LNCaP clone FGC (cell line): ENCODE measurements at regions not wholly inside any gene's neighbourhood (a gene's known extent, or its start where the extent isn't known, plus 50 kb on each side); places are given as distances from the start of the nearest gene placed in this dataset.

Experiments
- DNase-seq: peaks from one replicate; pipeline ENCODE4 v3.0.0-alpha.2; 2011; ENCODE audit warnings: low read depth
- H3K4me3 ChIP-seq: 2 replicates; pipeline ENCODE4 v1.5.1; 2011; ENCODE audit warnings: mild to moderate bottlenecking, low read depth, low read length, control low read depth
- TF ChIP-seq, protein P1 (sequence below): IDR thresholded peaks from 2 replicates; pipeline ENCODE4 v1.5.1; 2012; ENCODE audit warnings: mild to moderate bottlenecking; ENCODE audit not compliant: control insufficient read depth, insufficient read depth; ENCODE audit errors: extremely low read depth

DNA sequence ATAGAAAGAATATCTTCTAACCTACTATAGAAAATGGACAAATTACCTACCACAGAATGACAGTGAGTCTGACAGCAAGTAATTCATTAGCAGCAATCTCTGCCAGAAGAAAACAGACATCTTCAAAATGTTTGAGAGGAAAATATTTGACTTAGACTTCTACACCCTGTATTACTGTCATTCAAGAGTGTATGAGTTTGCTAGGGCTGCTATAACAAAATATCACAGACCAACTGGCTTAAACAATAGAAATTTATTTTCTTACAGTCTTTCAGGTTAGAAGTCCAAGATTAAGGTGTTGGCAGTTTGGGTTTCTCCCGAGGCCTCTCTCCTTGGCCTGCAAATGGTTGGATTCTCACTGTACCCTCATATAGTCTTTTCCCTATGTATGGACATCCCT lies 52.9 kb upstream of the FGGY start:
- DNase-seq: no peak
- H3K4me3 ChIP-seq: no peak overlapping the region
- TF ChIP-seq, protein P1, sequence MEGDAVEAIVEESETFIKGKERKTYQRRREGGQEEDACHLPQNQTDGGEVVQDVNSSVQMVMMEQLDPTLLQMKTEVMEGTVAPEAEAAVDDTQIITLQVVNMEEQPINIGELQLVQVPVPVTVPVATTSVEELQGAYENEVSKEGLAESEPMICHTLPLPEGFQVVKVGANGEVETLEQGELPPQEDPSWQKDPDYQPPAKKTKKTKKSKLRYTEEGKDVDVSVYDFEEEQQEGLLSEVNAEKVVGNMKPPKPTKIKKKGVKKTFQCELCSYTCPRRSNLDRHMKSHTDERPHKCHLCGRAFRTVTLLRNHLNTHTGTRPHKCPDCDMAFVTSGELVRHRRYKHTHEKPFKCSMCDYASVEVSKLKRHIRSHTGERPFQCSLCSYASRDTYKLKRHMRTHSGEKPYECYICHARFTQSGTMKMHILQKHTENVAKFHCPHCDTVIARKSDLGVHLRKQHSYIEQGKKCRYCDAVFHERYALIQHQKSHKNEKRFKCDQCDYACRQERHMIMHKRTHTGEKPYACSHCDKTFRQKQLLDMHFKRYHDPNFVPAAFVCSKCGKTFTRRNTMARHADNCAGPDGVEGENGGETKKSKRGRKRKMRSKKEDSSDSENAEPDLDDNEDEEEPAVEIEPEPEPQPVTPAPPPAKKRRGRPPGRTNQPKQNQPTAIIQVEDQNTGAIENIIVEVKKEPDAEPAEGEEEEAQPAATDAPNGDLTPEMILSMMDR: no peak

- no peak for DNase-seq
- TF ChIP-seq, protein P1: no peak
- H3K4me3 ChIP-seq: no peak overlapping the region
These were observed 52.0 kb upstream of the FGGY start for GRCh38 chr1:59244891-59245290.
